HEK293T (cell line): ENCODE measurements at regions not wholly inside any gene's neighbourhood (a gene's known extent, or its start where the extent isn't known, plus 50 kb on each side); places are given as distances from the start of the nearest gene placed in this dataset.

Experiments used
- CTCF ChIA-PET: fragments of 350-600 bp; formaldehyde crosslinking; extraction: SDS; loops from one replicate; lab custom pipeline; 2021; ENCODE audit warnings: antibody characterized with exemption, inconsistent platforms; lab: Yijun Ruan, JAX
- POLR2A ChIA-PET: fragments of 350-600 bp; formaldehyde crosslinking; extraction: SDS; loops from one replicate; lab custom pipeline; 2020; ENCODE audit warnings: antibody characterized with exemption, inconsistent platforms; lab: Yijun Ruan, JAX
- DNase-seq: peaks from one replicate; pipeline ENCODE4 v3.0.0; 2012; ENCODE audit warnings: mixed read lengths; ENCODE audit errors: extremely low spot score
- ARNT ChIP-seq: fragments of 450-650 bp; IDR thresholded peaks from 2 replicates; pipeline ENCODE4 v1.6.1; 2017; ENCODE audit warnings: mild to moderate bottlenecking
- BHLHE40 ChIP-seq: fragments of 450-650 bp; IDR thresholded peaks from 2 replicates; pipeline ENCODE4 v1.6.1; 2016; ENCODE audit warnings: mild to moderate bottlenecking, moderate library complexity, borderline replicate concordance
- CTBP1 ChIP-seq: fragments of 450-650 bp; IDR thresholded peaks from 2 replicates; pipeline ENCODE4 v1.6.1; 2016; ENCODE audit warnings: borderline replicate concordance
- ELF4 ChIP-seq: fragments of 450-650 bp; IDR thresholded peaks from 2 replicates; pipeline ENCODE4 v1.6.1; 2017; ENCODE audit warnings: antibody characterized with exemption
- FOXA1 ChIP-seq: fragments of 450-650 bp; IDR thresholded peaks from 2 replicates; pipeline ENCODE4 v1.6.1; 2016; ENCODE audit warnings: mild to moderate bottlenecking
- FOXK2 ChIP-seq: fragments of 450-650 bp; IDR thresholded peaks from 2 replicates; pipeline ENCODE4 v1.6.1; 2016; ENCODE audit warnings: mild to moderate bottlenecking
- FOXM1 ChIP-seq: fragments of 450-650 bp; IDR thresholded peaks from 2 replicates; pipeline ENCODE4 v1.6.1; 2017; ENCODE audit warnings: mild to moderate bottlenecking, borderline replicate concordance
- HDGF ChIP-seq: fragments of 450-650 bp; IDR thresholded peaks from 2 replicates; pipeline ENCODE4 v1.6.1; 2017; ENCODE audit warnings: antibody characterized with exemption, borderline replicate concordance
- L3MBTL2 ChIP-seq: fragments of 450-650 bp; conservative IDR thresholded peaks from 2 replicates; pipeline ENCODE4 v1.6.1; 2016; ENCODE audit warnings: mild to moderate bottlenecking
- LEF1 ChIP-seq: fragments of 450-650 bp; IDR thresholded peaks from 2 replicates; pipeline ENCODE4 v1.6.1; 2017; ENCODE audit warnings: mild to moderate bottlenecking, borderline replicate concordance
- NFRKB ChIP-seq: fragments of 450-650 bp; IDR thresholded peaks from 2 replicates; pipeline ENCODE4 v1.6.1; 2016; ENCODE audit warnings: mild to moderate bottlenecking, moderate library complexity
- SP1 ChIP-seq: fragments of 450-650 bp; IDR thresholded peaks from 2 replicates; pipeline ENCODE4 v1.6.1; 2017
- SUZ12 ChIP-seq: fragments of 450-650 bp; IDR thresholded peaks from 2 replicates; pipeline ENCODE4 v1.6.1; 2016; ENCODE audit warnings: mild to moderate bottlenecking
- TARDBP ChIP-seq: fragments of 450-650 bp; IDR thresholded peaks from 2 replicates; pipeline ENCODE4 v1.6.1; 2016
- ZNF384 ChIP-seq: fragments of 450-650 bp; IDR thresholded peaks from 2 replicates; pipeline ENCODE4 v1.6.1; 2016
- TF ChIP-seq, protein P1 (sequence below): fragments of 450-650 bp; IDR thresholded peaks from 2 replicates; pipeline ENCODE4 v1.6.1; 2016

DNA sequence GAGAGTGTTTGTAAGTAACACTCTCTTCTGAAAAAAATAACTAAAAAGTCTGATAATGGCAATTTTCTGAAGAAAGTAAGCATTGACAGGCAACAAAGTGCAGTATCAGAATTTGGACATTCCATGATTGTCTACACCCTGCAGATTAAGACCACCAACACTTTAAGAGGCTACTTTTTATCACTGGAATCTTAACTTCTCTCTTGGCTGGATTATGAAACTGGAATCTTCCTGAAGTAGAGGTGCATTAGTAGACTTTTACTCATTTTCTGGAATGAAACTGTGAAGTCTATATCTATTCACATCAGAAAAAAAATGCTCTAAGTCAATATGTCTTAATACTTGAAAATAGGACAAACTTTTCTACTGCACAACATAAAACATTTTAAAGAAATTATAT is 547.5 kb downstream of the COL12A1 start:
- no peak for DNase-seq
- CTCF ChIA-PET, result interaction anchor here (0.5 kb wide), 1 partner anchor 702 kb away, joined by 3 read pairs; no protein-coding TSS in a partner anchor
- TF ChIP-seq FOXK2, result no peak
- TF ChIP-seq ARNT, result no peak
- no peak for TF ChIP-seq FOXM1
- TF ChIP-seq BHLHE40, result no peak
- TF ChIP-seq SUZ12, result no peak
- no peak for TF ChIP-seq HDGF
- TF ChIP-seq ELF4, result no peak
- TF ChIP-seq TARDBP, result no peak
- no peak for TF ChIP-seq SP1
- TF ChIP-seq NFRKB, result no peak
- TF ChIP-seq, protein P1, sequence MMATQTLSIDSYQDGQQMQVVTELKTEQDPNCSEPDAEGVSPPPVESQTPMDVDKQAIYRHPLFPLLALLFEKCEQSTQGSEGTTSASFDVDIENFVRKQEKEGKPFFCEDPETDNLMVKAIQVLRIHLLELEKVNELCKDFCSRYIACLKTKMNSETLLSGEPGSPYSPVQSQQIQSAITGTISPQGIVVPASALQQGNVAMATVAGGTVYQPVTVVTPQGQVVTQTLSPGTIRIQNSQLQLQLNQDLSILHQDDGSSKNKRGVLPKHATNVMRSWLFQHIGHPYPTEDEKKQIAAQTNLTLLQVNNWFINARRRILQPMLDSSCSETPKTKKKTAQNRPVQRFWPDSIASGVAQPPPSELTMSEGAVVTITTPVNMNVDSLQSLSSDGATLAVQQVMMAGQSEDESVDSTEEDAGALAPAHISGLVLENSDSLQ, result no peak
- TF ChIP-seq FOXA1, result no peak
- TF ChIP-seq LEF1, result no peak
- POLR2A ChIA-PET, result no interaction called here

DNA sequence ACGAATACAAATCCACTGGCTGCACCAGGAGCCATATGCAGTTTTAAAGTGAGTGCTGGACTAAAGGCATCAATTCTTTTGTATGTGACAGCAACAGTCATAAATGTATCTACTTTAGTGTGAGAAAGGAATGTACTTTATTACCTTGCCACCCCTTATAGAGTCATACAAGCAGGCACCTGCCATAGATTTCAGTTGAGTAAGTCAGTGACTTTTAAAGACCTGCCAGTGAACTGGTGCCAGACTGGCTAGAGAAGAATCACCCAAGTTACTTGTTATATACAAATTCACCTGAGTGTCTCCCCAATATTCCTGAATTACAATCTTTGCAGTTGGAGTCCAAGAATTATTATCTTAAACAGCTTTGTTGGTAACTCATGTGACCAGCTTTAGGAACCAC is 547.9 kb downstream of the COL12A1 start:
- CTCF ChIA-PET, result no interaction called here
- no peak for DNase-seq
- no peak for TF ChIP-seq TARDBP
- TF ChIP-seq CTBP1, result no peak
- no peak for TF ChIP-seq SP1
- no peak for TF ChIP-seq L3MBTL2
- TF ChIP-seq FOXK2, result no peak
- no peak for TF ChIP-seq ELF4
- no peak for TF ChIP-seq BHLHE40
- no peak for TF ChIP-seq NFRKB
- no peak for TF ChIP-seq SUZ12
- no peak for TF ChIP-seq ZNF384
- TF ChIP-seq LEF1, result no peak
- no peak for TF ChIP-seq FOXM1
- no peak for TF ChIP-seq ARNT
- TF ChIP-seq HDGF, result no peak
- no peak for TF ChIP-seq FOXA1
- TF ChIP-seq, protein P1, result no peak
- POLR2A ChIA-PET, result no interaction called here

DNA sequence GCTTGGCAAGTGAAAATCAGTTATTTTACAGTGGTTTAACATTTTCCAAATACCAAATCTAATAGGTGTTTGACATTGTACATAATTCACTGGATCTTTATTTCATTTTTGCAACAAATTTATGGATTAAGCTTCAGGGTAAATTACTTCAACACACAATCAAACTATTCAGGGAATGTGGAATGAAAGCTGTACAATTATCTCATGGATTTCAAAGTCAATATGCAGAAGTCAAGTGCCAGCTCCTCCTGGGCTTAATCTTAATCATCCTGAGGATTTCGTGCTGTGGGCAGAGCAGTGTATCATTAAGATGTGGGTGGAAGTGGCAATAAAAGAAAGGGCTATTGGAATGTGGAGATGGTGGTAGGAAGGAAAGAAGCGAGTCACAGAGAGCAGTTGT is 548.8 kb downstream of the COL12A1 start:
- no peak for DNase-seq
- TF ChIP-seq TARDBP (no peak), L3MBTL2 (no peak), CTBP1 (no peak), HDGF (no peak), FOXK2 (no peak), LEF1 (no peak), ELF4 (no peak), SUZ12 (no peak), BHLHE40 (no peak), FOXM1 (no peak), SP1 (no peak)
- TF ChIP-seq, protein P1, result no peak
- POLR2A ChIA-PET, result no interaction called here

DNA sequence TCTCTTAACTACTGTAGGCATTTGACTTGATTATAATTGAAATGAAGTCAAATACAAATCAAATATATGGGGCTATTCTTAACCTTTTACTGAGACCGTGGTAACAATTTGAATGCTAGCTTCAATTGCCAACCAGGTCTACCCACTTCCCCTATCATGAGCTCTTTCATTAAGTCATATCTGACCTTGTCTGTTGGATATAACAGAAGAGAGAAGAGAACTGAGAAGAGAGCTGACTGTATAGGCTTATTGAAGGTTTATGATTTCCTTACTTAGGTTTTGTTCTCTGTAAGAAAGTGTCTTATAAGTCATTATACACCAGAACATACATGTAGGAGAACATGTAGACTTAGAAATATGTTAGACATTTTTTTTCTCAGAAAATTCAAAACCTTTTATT is 549.4 kb downstream of the COL12A1 start:
- POLR2A ChIA-PET, result no interaction called here
- CTCF ChIA-PET, result no interaction called here

More for the DNA sequence above, 548.8 kb downstream of the COL12A1 start:
- CTCF ChIA-PET, result no interaction called here

DNA sequence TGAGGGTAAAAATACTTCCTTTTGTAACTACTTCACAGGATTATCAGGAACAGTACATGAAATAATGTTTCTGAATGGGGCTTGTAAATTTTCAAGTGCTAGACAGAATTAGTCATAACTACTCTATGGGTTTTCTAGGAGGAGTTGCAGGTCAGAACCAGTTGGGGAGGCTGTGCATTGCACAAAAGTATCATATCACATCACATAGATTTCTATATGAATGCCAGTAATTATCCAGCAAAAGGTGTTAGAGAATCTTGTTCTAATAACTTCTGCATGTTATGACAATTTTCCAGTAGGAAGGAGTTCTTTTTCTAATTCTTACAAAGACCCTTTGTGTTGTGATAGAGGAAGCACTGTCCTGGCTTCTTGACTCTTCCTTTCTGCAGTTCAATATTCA is 551.6 kb downstream of the COL12A1 start:
- no peak for DNase-seq
- ChIA-PET CTCF (no interaction called here), POLR2A (no interaction called here)
- TF ChIP-seq FOXK2, result no peak
- TF ChIP-seq LEF1, result no peak
- TF ChIP-seq CTBP1, result no peak
- no peak for TF ChIP-seq SP1
- TF ChIP-seq ZNF384, result no peak
- no peak for TF ChIP-seq HDGF
- TF ChIP-seq L3MBTL2, result no peak
- TF ChIP-seq SUZ12, result no peak
- TF ChIP-seq, protein P1, result no peak
- no peak for TF ChIP-seq TARDBP
- no peak for TF ChIP-seq ELF4
- TF ChIP-seq FOXM1, result no peak
- no peak for TF ChIP-seq BHLHE40
- no peak for TF ChIP-seq ARNT
- TF ChIP-seq FOXA1, result no peak
- no peak for TF ChIP-seq NFRKB

More for the DNA sequence above, 549.4 kb downstream of the COL12A1 start:
- DNase-seq, result no peak
- TF ChIP-seq FOXM1, result no peak
